Natural killer cell treated with Interleukin-12 subunit alpha and Interleukin-12 subunit beta and Interleukin-15 and Interleukin-18, amount 100 ng/mL, for 72 hours (primary cell): ENCODE measurements at regions not wholly inside any gene's neighbourhood (a gene's known extent, or its start where the extent isn't known, plus 50 kb on each side); places are given as distances from the start of the nearest gene placed in this dataset.

ENCODE experiments used
- ATAC-seq, 2 donors: fragments of 150-1000 bp; cut with Tn5 transposase in 1 of 2; sonication (Bioruptor Pico), chemical (Tn5 transposase) in 1 of 2; 2 replicates each; pipeline ENCODE4 v1.10.0; 2021
- DNase-seq: peaks from one replicate; pipeline ENCODE4 v3.0.0; 2022; ENCODE audit warnings: low spot score
- H3K27ac Mint-ChIP-seq, 2 donors: 1 replicate in 1 of 2; 2 replicates in 1 of 2; pipeline ENCODE4 v1.8.0; 2022; ENCODE audit warnings: mixed read lengths in 2 of 2, mild to moderate bottlenecking in 1 of 2, moderate library complexity in 1 of 2
- H3K27me3 Mint-ChIP-seq, 2 donors: 1 replicate in 1 of 2; 2 replicates in 1 of 2; pipeline ENCODE4 v1.8.0; 2022; ENCODE audit warnings: mixed read lengths in 2 of 2
- H3K36me3 Mint-ChIP-seq: one replicate; pipeline ENCODE4 v1.8.0; 2022; ENCODE audit warnings: mixed read lengths
- H3K4me1 Mint-ChIP-seq, 2 donors: 1 replicate in 1 of 2; 2 replicates in 1 of 2; pipeline ENCODE4 v1.8.0; 2022; ENCODE audit warnings: low read depth in 2 of 2, mixed read lengths in 2 of 2, mild to moderate bottlenecking in 1 of 2
- H3K4me3 Mint-ChIP-seq: one replicate; pipeline ENCODE4 v1.8.0; 2022; ENCODE audit warnings: mixed read lengths
- H3K9me3 Mint-ChIP-seq: 2 replicates; pipeline ENCODE4 v1.8.0; 2022; ENCODE audit warnings: mixed read lengths

DNA sequence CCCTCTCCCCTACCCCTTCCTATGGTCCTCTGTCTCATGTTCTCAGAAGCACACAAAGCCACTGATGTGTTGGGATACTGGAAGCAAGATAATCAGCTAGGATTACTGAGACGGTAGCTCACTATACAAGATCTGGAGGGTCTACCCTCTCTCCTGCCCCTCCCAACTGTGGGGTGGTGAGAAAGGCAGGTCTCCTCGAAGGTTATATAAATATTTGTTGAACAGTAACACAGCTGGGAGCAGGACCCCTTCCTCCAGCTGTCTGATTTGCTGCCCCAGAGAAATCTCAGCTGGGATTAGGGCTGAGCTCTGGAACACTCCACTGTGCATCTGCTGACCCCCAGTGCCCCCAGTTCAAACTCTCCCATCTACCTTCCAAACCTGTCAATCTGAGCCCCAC lies 94.2 kb upstream of the IPO9 start:
- no peak overlapping the region for H3K27ac Mint-ChIP-seq
- H3K4me3 Mint-ChIP-seq, result no peak overlapping the region
- peaks cover 26 to 33% of the 10 kb centered on the region in 2 donors for H3K27me3 Mint-ChIP-seq
- ATAC-seq (no peak), DNase-seq (no peak)
- H3K4me1 Mint-ChIP-seq, result peaks cover 0 to 4% of the 10 kb centered on the region in 2 donors
- H3K9me3 Mint-ChIP-seq, result no peaks in the 10 kb centered on the region
- no peaks in the 10 kb centered on the region for H3K36me3 Mint-ChIP-seq

DNA sequence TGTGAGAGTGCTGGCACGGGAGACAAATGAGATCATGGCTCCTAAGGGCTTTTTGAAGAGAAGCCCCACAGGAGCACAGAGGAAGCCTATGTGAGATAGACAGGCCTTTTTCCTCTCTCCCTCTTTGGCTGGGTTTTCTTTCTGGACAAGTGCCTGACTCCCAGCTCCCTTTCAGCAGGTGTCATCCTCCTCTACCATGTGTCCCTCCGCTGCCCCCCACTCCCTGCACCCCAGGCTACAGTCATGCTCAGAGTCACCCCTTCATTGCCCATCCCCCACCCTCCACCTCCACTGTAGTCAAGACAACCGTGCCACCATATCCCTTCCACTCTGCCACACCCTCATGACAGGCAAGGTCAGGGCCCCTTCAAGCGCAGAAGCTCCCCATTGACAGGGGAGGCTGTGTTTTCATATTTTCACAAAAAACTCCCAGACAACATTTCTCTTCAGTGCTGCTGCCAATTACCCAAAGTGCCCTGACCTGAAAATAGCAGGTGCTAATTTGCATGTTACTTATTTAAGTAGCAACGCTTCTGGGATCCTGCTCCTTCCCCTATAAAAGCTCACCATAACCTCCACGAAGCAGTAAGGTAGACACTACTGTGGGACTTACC lies 92.1 kb upstream of the IPO9 start:
- ATAC-seq (no peak), DNase-seq (no peak)
- H3K4me3 Mint-ChIP-seq, result no peak overlapping the region
- no peaks in the 10 kb centered on the region for H3K36me3 Mint-ChIP-seq
- peaks cover 25 to 33% of the 10 kb centered on the region in 2 donors for H3K27me3 Mint-ChIP-seq
- no peaks in the 10 kb centered on the region for H3K9me3 Mint-ChIP-seq
- H3K4me1 Mint-ChIP-seq, result peaks cover 0 to 7% of the 10 kb centered on the region in 2 donors
- H3K27ac Mint-ChIP-seq, result no peak overlapping the region

DNA sequence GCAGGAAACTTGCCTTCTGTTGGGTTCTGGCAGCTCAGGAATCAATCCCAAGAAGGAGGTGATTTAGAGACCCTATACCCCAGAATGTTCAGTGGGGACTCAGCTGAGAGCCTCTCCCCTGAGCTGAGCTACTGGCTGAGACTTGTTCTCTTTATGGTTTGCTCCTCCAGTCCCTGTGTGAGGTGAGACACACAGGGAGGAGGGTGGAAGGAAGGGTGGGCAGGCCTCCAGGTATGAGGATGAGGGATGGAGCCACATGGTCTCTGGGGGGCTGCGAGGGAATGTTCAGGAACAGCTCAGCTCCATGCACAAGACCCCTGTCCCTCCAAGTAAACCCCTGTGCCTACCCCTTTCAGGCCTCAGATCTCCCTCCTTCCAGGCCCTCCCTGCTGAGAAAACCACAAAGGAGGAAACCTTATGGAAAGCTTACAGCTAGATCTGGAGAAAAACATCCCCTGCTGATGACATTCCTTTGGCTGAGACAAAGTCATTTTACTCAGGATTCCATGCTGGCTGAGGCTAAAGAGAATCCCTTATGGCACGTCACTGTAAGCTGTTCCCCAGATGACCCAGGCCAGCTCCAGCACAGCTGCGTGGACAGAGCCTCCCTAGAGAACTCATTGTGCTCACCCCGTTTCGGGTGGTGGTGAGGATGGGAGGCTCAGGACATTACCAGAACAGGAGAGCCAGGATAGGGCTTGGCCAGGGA lies 91.5 kb upstream of the IPO9 start:
- no peak for DNase-seq
- H3K4me1 Mint-ChIP-seq, result peaks cover 0 to 7% of the 10 kb centered on the region in 2 donors
- H3K27ac Mint-ChIP-seq, result no peak overlapping the region
- ATAC-seq, result no peak
- H3K4me3 Mint-ChIP-seq, result no peak overlapping the region
- peaks cover 28 to 37% of the 10 kb centered on the region in 2 donors for H3K27me3 Mint-ChIP-seq
- no peaks in the 10 kb centered on the region for H3K9me3 Mint-ChIP-seq
- H3K36me3 Mint-ChIP-seq, result no peaks in the 10 kb centered on the region

DNA sequence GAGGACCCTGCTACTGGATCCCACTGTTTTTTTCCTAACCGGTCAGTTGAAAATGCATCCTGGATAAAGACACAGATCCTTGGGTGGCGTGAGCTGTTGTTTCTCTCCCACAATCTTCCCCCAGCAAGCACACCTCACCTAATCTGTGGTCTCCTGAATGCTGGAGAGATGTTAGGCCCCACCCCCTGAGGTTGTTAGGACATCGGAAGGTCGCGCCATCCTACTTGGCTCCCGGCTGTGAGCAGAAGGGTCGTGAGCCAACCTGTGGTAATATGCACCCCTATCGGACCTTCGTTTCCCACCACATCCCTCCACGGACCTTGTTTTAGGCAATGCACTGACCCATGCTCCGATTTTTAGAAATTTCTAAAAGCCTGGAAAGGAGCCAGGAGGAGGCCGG lies 89.9 kb upstream of the IPO9 start:
- H3K4me3 Mint-ChIP-seq, result peak overlapping the region; percentile 58
- H3K27me3 Mint-ChIP-seq, result peaks cover 33 to 40% of the 10 kb centered on the region in 2 donors
- H3K9me3 Mint-ChIP-seq, result no peaks in the 10 kb centered on the region
- no peak for DNase-seq
- ATAC-seq, result no peak
- peaks cover 0 to 7% of the 10 kb centered on the region in 2 donors for H3K4me1 Mint-ChIP-seq
- no peak overlapping the region for H3K27ac Mint-ChIP-seq
- no peaks in the 10 kb centered on the region for H3K36me3 Mint-ChIP-seq

DNA sequence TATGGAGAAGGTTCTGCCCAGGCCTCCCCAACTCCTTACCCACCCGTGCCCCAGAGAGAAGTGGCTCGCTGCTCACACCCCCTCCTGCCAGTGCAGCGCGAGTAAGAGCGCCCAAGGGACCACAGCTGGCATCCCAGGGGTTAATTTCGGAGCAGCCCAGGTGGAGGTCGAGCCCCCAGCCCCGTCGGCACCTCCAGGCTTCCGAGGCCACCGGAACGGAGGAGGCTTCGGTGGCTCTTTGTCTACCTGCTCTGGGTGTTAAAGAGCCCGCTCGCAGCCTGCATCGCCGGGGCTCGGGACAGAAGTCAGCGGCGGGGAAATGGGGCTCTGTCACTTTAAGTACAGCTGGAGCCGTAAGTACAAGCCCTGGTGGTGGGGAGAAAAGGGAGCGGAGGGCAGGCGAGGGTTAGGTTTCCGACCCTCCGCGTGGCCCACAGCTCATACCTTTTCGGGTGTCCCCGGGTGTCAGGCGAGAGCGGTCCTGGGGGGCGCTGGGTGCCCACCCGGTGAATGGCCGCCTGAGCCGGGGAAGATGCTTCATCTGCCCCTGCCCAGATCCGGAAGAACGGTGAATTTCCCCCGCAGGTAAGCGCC lies 89.4 kb upstream of the IPO9 start:
- Mint-ChIP-seq H3K36me3 (no peaks in the 10 kb centered on the region), H3K27ac (peak overlapping the region in 1 of 2 donors; percentile 29), H3K4me1 (peaks cover 0 to 7% of the 10 kb centered on the region in 2 donors), H3K9me3 (no peaks in the 10 kb centered on the region), H3K27me3 (peaks cover 33 to 40% of the 10 kb centered on the region in 2 donors), H3K4me3 (peak overlapping the region; percentile 58)
- ATAC-seq, result peak; percentile 61 to 64
- no peak for DNase-seq

DNA sequence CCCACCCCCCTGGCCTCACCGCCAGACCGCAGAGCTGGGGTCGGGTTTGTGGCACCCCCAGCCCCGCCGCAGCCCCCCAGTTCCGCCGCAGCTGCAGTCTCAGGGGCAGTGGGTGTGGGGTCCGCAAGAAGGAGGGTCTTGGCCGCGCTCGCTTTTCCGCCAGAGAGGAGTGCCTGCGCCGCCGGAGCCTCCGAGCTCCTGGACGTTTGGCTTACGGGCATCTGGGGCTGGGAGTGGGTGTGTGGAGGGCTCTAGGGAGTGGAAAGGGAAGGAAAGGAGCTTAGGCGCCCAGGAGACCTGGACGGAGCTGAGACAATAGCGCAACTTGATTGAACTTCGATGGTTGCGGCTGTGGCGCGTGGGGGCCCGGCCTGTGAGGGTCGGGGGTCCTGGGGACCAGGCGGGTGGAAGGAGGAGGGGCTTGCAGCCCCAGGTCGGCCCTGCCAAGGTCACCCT lies 88.8 kb upstream of the IPO9 start:
- no peaks in the 10 kb centered on the region for H3K36me3 Mint-ChIP-seq
- H3K4me3 Mint-ChIP-seq, result peak overlapping the region; percentile 58
- H3K27ac Mint-ChIP-seq, result peak overlapping the region in 1 of 2 donors; percentile 29
- no peak for DNase-seq
- no peaks in the 10 kb centered on the region for H3K9me3 Mint-ChIP-seq
- peaks cover 0 to 7% of the 10 kb centered on the region in 2 donors for H3K4me1 Mint-ChIP-seq
- no peak for ATAC-seq
- H3K27me3 Mint-ChIP-seq, result peaks cover 33 to 45% of the 10 kb centered on the region in 2 donors

DNA sequence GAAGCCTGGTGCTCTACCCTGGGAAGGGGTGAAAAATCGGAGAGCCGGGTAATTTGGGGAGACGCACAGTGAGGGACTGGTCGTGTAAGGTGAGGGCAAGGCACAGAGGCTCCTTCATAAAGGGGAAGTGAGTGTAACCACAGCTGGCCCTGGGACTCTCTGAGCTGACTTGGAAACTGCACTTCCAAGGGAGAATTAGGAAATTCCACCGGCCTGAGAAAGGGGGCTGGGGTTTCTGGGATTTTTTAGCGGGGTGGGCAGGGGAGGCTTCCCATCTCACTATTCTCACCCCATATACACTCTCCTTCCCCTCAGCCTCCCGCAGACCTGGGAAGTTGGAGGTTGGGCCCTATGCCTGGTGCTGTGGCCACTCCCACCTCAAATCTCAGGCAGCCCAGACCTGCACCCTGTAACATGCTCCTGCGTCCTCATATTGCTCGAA lies 88.3 kb upstream of the IPO9 start:
- H3K36me3 Mint-ChIP-seq, result no peaks in the 10 kb centered on the region
- DNase-seq (no peak), ATAC-seq (no peak)
- H3K4me3 Mint-ChIP-seq, result peak overlapping the region; percentile 58
- no peaks in the 10 kb centered on the region for H3K9me3 Mint-ChIP-seq
- peaks cover 0 to 7% of the 10 kb centered on the region in 2 donors for H3K4me1 Mint-ChIP-seq
- no peak overlapping the region for H3K27ac Mint-ChIP-seq
- peaks cover 35 to 48% of the 10 kb centered on the region in 2 donors for H3K27me3 Mint-ChIP-seq

DNA sequence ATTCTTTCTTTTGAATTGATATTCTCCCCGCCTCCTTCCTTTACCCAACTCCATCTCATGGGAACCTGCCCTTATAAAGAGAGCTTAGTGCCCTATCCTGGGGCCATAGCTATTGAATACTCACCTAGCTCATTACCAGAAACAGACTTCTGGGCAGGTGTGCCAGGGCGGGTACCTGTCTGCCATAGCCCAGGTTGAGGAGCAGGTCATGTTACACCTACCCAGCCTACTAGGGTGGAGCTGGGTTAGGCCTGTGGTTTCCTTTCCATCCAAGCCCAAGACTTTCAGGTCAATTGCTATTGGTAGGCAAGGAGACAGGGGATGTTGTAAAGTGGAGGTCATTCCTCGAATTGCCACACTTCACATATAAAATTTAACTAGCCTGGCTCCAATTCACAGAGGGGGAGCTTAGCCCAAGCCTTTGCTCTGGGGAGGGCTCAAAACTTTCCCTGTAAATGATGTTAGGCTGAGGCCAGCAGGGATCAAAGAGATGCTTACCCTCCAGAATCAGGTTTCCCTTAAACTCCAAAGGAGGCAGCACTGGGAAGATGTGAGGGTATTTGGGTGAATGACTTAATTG lies 87.1 kb upstream of the IPO9 start:
- no peak for ATAC-seq
- Mint-ChIP-seq H3K27me3 (peaks cover 39 to 55% of the 10 kb centered on the region in 2 donors), H3K4me3 (no peak overlapping the region), H3K27ac (no peak overlapping the region), H3K36me3 (no peaks in the 10 kb centered on the region), H3K4me1 (peaks cover 0 to 7% of the 10 kb centered on the region in 2 donors), H3K9me3 (no peaks in the 10 kb centered on the region)
- DNase-seq, result no peak

DNA sequence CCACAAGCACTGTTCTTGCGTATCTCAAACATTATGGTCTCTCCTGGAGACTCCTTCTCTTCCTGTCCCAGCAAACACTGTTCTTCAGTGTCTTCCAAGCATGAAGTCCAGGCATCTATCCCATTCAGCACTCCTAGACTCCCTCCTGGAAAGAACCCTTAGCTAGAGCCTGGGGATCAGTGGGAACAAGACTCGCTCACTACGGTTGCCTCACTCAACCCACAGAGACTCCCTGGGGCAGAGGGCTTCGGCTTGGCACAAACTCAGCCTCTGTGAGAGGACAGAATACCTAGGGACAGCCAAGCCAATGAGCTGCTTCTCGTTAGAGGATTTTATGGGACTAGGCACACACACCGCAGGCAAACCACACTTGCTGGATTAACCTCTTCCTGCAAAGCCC lies 86.5 kb upstream of the IPO9 start:
- no peaks in the 10 kb centered on the region for H3K36me3 Mint-ChIP-seq
- no peaks in the 10 kb centered on the region for H3K9me3 Mint-ChIP-seq
- no peak overlapping the region for H3K4me3 Mint-ChIP-seq
- DNase-seq, result no peak
- H3K27ac Mint-ChIP-seq, result no peak overlapping the region
- H3K27me3 Mint-ChIP-seq, result peaks cover 39 to 55% of the 10 kb centered on the region in 2 donors
- ATAC-seq, result no peak
- H3K4me1 Mint-ChIP-seq, result peaks cover 0 to 7% of the 10 kb centered on the region in 2 donors

DNA sequence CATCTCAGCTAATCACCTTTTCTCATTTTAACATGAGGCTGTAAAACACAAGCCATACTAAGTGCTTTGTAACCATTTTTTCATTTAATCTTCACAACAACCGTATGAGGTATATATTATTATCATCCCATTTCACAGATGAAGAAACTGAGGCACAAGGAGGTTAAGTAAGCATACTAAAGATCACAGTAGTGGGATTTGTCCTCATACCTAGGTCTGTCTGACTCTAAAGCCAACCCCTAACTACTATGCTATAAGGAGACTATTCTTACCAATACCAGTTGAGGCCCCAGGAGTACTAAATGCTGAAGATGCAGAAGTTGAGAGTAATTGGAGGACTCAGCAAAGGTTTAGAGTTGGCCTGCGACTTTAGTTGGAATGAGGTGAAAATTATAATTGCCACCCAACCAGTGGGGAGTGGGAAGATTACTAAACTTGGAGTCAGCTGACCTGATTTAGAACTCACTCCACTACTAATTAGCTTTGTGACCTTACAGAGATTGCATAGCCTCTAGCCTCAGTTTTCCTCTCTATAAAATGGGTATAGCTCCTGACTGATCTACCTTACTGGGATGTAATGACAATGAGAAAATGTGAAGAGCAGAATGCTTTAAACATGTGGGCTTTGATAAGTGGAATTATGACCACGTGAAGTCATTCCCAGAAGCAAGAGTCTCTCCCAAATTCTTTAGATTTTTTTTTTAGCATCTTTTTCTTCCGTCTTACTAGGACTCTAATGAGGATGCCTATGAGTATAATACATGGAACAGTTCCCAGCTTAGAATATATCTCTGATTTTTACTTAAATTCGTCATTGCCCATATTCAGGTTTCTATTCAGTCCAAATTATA lies 85.8 kb upstream of the IPO9 start:
- ATAC-seq (no peak), DNase-seq (no peak)
- Mint-ChIP-seq H3K4me1 (peaks cover 0 to 7% of the 10 kb centered on the region in 2 donors), H3K27ac (no peak overlapping the region), H3K4me3 (no peak overlapping the region), H3K27me3 (peaks cover 34 to 48% of the 10 kb centered on the region in 2 donors), H3K36me3 (no peaks in the 10 kb centered on the region), H3K9me3 (no peaks in the 10 kb centered on the region)

DNA sequence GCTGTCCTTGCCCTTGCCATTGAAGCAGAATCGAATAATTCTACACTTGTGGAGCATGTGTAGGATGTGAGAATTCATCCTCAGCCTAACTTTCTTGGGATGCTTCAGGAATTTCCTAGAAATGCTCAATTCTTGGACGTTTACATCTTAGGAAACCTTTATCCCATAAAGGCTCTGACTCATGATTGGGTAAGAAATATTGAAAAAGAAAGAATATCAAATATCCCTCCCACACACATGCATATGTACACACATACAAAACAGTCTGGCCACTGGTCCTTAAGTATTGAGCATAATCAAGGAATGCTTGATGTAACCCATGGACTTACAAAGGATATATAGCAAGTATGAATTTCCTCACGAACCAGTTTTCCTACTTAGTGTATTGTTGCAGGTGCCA lies 83.9 kb upstream of the IPO9 start:
- Mint-ChIP-seq H3K9me3 (no peaks in the 10 kb centered on the region), H3K27me3 (peaks cover 33 to 37% of the 10 kb centered on the region in 2 donors), H3K4me3 (no peak overlapping the region), H3K36me3 (no peaks in the 10 kb centered on the region), H3K4me1 (peaks cover 0 to 3% of the 10 kb centered on the region in 2 donors), H3K27ac (no peak overlapping the region)
- ATAC-seq (no peak), DNase-seq (no peak)

DNA sequence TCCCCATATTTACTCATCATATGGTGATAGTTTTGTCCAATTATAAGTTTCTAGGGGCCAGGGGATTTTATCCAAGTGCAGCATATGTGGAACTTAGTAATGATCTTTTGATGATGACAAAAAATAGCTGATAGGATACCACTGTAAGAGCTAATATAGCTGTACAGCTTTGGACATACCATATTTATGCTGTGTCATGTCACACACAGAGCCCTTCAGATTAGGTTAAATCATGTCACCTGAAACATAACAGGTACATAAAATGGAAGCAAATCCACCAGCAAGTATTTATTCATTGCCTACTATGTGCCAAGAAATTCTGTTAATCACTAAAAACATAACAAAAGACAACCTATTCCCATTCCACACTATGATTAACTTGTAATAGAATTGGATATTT lies 82.8 kb upstream of the IPO9 start:
- Mint-ChIP-seq H3K27me3 (peaks cover 28 to 37% of the 10 kb centered on the region in 2 donors), H3K36me3 (no peaks in the 10 kb centered on the region), H3K4me1 (no peaks in the 10 kb centered on the region), H3K4me3 (no peak overlapping the region), H3K9me3 (no peaks in the 10 kb centered on the region), H3K27ac (no peak overlapping the region)
- DNase-seq, result no peak
- ATAC-seq, result no peak

DNA sequence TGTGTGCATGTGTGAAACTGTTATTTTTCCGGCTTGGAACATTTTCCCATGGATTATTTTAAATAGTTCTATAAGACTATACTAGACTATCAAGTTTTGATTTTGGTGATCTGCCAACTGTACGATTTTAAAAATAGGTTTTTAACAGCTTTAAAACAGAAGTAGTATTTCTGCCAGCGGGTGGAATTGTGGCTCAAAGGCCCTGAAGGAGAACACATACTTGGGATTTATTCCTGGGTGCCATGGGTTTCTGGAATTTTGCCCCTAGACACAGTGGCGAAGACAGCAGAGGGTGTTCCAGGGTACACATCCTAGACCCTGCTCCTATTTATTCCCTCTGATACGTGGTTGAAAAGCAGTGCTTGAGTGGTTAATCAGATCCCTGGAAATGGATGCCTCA lies 81.7 kb upstream of the IPO9 start:
- no peak overlapping the region for H3K27ac Mint-ChIP-seq
- ATAC-seq, result no peak

More for the DNA sequence above, 81.7 kb upstream of the IPO9 start:
- no peaks in the 10 kb centered on the region for H3K36me3 Mint-ChIP-seq
- peaks cover 24 to 37% of the 10 kb centered on the region in 2 donors for H3K27me3 Mint-ChIP-seq
- DNase-seq, result no peak
- H3K4me1 Mint-ChIP-seq, result no peaks in the 10 kb centered on the region
- H3K4me3 Mint-ChIP-seq, result no peak overlapping the region
- no peaks in the 10 kb centered on the region for H3K9me3 Mint-ChIP-seq
